Upper lobe of left lung (tissue), 6 donors: ENCODE measurements at regions not wholly inside any gene's neighbourhood (a gene's known extent, or its start where the extent isn't known, plus 50 kb on each side); places are given as distances from the start of the nearest gene placed in this dataset.

ENCODE experiments used
- ATAC-seq, 2 donors: fragments of 200-7000 bp; cut with Tn5 transposase; one replicate each; pipeline ENCODE4 v1.9.1; 2022; ENCODE audit warnings: mild to moderate bottlenecking in 2 of 2, moderate library complexity in 2 of 2; ENCODE audit not compliant: low FRiP score in 2 of 2
- DNase-seq, 2 donors: peaks; one replicate each; pipeline ENCODE4 v3.0.0-alpha.2; 2019 to 2020
- H3K27ac ChIP-seq, 4 donors: fragments of 200-600 bp; sonication (generic); one replicate each; pipeline ENCODE4 v1.5.1; 2016 to 2019
- H3K27me3 ChIP-seq, 4 donors: fragments of 200-600 bp; sonication (generic); one replicate each; pipeline ENCODE4 v1.5.1; 2017 to 2019
- H3K36me3 ChIP-seq, 4 donors: fragments of 200-600 bp; sonication (generic); one replicate each; pipeline ENCODE4 v1.5.1; 2016 to 2019
- H3K4me1 ChIP-seq, 4 donors: fragments of 200-600 bp; sonication (generic); one replicate each; pipeline ENCODE4 v1.5.1; 2018 to 2019
- H3K4me3 ChIP-seq, 4 donors: fragments of 200-600 bp; sonication (generic); one replicate each; pipeline ENCODE4 v1.5.1; 2017 to 2019; ENCODE audit warnings: mild to moderate bottlenecking in 2 of 4, moderate library complexity in 1 of 4
- H3K9me3 ChIP-seq, 4 donors: fragments of 200-600 bp; sonication (generic); one replicate each; pipeline ENCODE4 v1.5.1; 2018 to 2019
- CTCF ChIP-seq, 6 experiments: fragments of 450-650 bp in 4 of 6; fragments of 200-600 bp in 2 of 6; sonication (generic) in 2 of 6; IDR thresholded peaks; one replicate each; pipeline ENCODE4 v1.5.1; 2016 to 2019; ENCODE audit warnings: antibody characterized with exemption in 6 of 6
- EP300 ChIP-seq, 4 donors: sonication (generic); formaldehyde crosslinking; IDR thresholded peaks; one replicate each; pipeline ENCODE4 v1.5.1; 2017; ENCODE audit warnings: antibody characterized with exemption in 4 of 4, control low read depth in 2 of 4
- POLR2A ChIP-seq, 4 donors: fragments of 450-650 bp; IDR thresholded peaks; one replicate each; pipeline ENCODE4 v1.5.1; 2016 to 2017; ENCODE audit warnings: antibody characterized with exemption in 4 of 4, mild to moderate bottlenecking in 2 of 4
- POLR2AphosphoS5 ChIP-seq, 2 donors: sonication (generic); formaldehyde crosslinking; IDR thresholded peaks; one replicate each; pipeline ENCODE4 v1.5.1; 2017; ENCODE audit warnings: antibody characterized with exemption in 2 of 2
- WGBS, 2 donors: methylation state at CpG; one replicate each; pipeline ENCODE4 v1.1.5; 2017 to 2018; 5-methylcytosine and 5-hydroxymethylcytosine counted together
- donor health status: DM: no; HTN: no; CAD: no; lungs with moderate emphysema.
- donor health status: DM: no; HTN: yes; CAD: no; lungs with severe emphysema.

- Histone ChIP-seq H3K4me1 (no peaks in the 10 kb centered on the region), H3K4me3 (no peak overlapping the region), H3K9me3 (no peaks in the 10 kb centered on the region), H3K27ac (no peak overlapping the region), H3K36me3 (no peaks in the 10 kb centered on the region), H3K27me3 (no peaks in the 10 kb centered on the region)
- ATAC-seq (no peak), DNase-seq (no peak)
- WGBS, 2 donors = 68 to 75% methylated on average over 9 of the region's 9 CpGs
- TF ChIP-seq CTCF (IDR thresholded peaks at IDR 0.05) (no peak), EP300 (IDR thresholded peaks at IDR 0.05) (no peak), POLR2A (IDR thresholded peaks at IDR 0.05) (no peak), POLR2AphosphoS5 (IDR thresholded peaks at IDR 0.05) (no peak)
These were observed 540.2 kb upstream of the TMEM132C start for GRCh38 chr12:127726671-127727315.

GRCh38 chr12:127728285-127728684 lies 538.7 kb upstream of the TMEM132C start:
- Histone ChIP-seq H3K4me1 (no peaks in the 10 kb centered on the region), H3K36me3 (no peaks in the 10 kb centered on the region), H3K27ac (no peak overlapping the region), H3K27me3 (no peaks in the 10 kb centered on the region), H3K9me3 (no peaks in the 10 kb centered on the region), H3K4me3 (no peak overlapping the region)
- 75 to 77% methylated on average over 3 of the region's 3 CpGs for WGBS, 2 donors
- ATAC-seq = no peak
- TF ChIP-seq POLR2AphosphoS5 (IDR thresholded peaks at IDR 0.05) (no peak), EP300 (IDR thresholded peaks at IDR 0.05) (no peak), POLR2A (IDR thresholded peaks at IDR 0.05) (no peak), CTCF (IDR thresholded peaks at IDR 0.05) (no peak)
- DNase-seq = no peak

- no peaks in the 10 kb centered on the region for H3K36me3 ChIP-seq
- H3K4me1 ChIP-seq = no peaks in the 10 kb centered on the region
- TF ChIP-seq POLR2AphosphoS5 (IDR thresholded peaks at IDR 0.05) = no peak
- TF ChIP-seq POLR2A (IDR thresholded peaks at IDR 0.05) = no peak
- TF ChIP-seq CTCF (IDR thresholded peaks at IDR 0.05) = no peak
- no peak for TF ChIP-seq EP300 (IDR thresholded peaks at IDR 0.05)
- no peak overlapping the region for H3K27ac ChIP-seq
- DNase-seq (no peak), ATAC-seq (no peak)
- H3K9me3 ChIP-seq = no peaks in the 10 kb centered on the region
- WGBS, 2 donors = 92 to 96% methylated on average over 5 of the region's 5 CpGs
- H3K27me3 ChIP-seq = no peaks in the 10 kb centered on the region
- no peak overlapping the region for H3K4me3 ChIP-seq
These were observed 538.2 kb upstream of the TMEM132C start for GRCh38 chr12:127728729-127729128.

GRCh38 chr12:127729381-127729780 lies 537.6 kb upstream of the TMEM132C start:
- DNase-seq (no peak), ATAC-seq (no peak)
- Histone ChIP-seq H3K27me3 (no peaks in the 10 kb centered on the region), H3K27ac (no peak overlapping the region), H3K9me3 (no peaks in the 10 kb centered on the region), H3K4me3 (no peak overlapping the region), H3K4me1 (no peaks in the 10 kb centered on the region), H3K36me3 (no peaks in the 10 kb centered on the region)
- 74 to 83% methylated on average over 1 of the region's 1 CpG for WGBS, 2 donors
- TF ChIP-seq EP300 (IDR thresholded peaks at IDR 0.05) = no peak
- no peak for TF ChIP-seq POLR2A (IDR thresholded peaks at IDR 0.05)
- TF ChIP-seq CTCF (IDR thresholded peaks at IDR 0.05) = no peak
- TF ChIP-seq POLR2AphosphoS5 (IDR thresholded peaks at IDR 0.05) = no peak

- H3K27me3 ChIP-seq = no peaks in the 10 kb centered on the region
- H3K36me3 ChIP-seq = no peaks in the 10 kb centered on the region
- H3K4me1 ChIP-seq = no peaks in the 10 kb centered on the region
- H3K4me3 ChIP-seq = no peak overlapping the region
- no peak overlapping the region for H3K27ac ChIP-seq
- no peaks in the 10 kb centered on the region for H3K9me3 ChIP-seq
- WGBS, 2 donors = 69 to 71% methylated on average over 7 of the region's 7 CpGs
- TF ChIP-seq EP300 (IDR thresholded peaks at IDR 0.05) (no peak), POLR2A (IDR thresholded peaks at IDR 0.05) (no peak), CTCF (IDR thresholded peaks at IDR 0.05) (no peak), POLR2AphosphoS5 (IDR thresholded peaks at IDR 0.05) (no peak)
- DNase-seq = no peak
- no peak for ATAC-seq
These were observed 535.3 kb upstream of the TMEM132C start for GRCh38 chr12:127731657-127732056.
